H1 (cell line): ENCODE measurements at regions not wholly inside any gene's neighbourhood (a gene's known extent, or its start where the extent isn't known, plus 50 kb on each side); places are given as distances from the start of the nearest gene placed in this dataset.

Source experiments
- RNF2 ChIP-seq: fragments of 200-900, 300-1000 bp; sonication (generic); IDR thresholded peaks from 2 replicates; pipeline ENCODE4 v1.7.1; 2016; ENCODE audit warnings: borderline replicate concordance, low read depth, mild to moderate bottlenecking, antibody characterized with exemption, low read length; ENCODE audit not compliant: poor library complexity, severe bottlenecking; ENCODE audit errors: missing control alignments
- SIN3A ChIP-seq, 2 experiments: IDR thresholded peaks in 1 of 2; conservative IDR thresholded peaks in 1 of 2; 2 replicates each; pipeline ENCODE4 v1.6.1; 2011 to 2012; ENCODE audit warnings: low read length in 2 of 2, improper control_type of control experiment in 1 of 2, low read depth in 1 of 2, mild to moderate bottlenecking in 1 of 2
- TAF1 ChIP-seq: IDR thresholded peaks from 2 replicates; pipeline ENCODE4 v1.6.1; 2011; ENCODE audit warnings: mild to moderate bottlenecking, low read depth, low read length
- TF ChIP-seq, protein P1 (sequence below), 3 experiments: IDR thresholded peaks; 1 replicate in 2 of 3; 2 replicates in 1 of 3; pipeline versions ENCODE4 v1.5.1 to v1.6.1; 2011; ENCODE audit warnings: low read length in 3 of 3, mild to moderate bottlenecking in 3 of 3, inconsistent platforms in 2 of 3, low read depth in 1 of 3, moderate library complexity in 1 of 3; ENCODE audit not compliant: insufficient read depth in 1 of 3; ENCODE audit errors: control extremely low read depth in 1 of 3
- TF ChIP-seq, protein P2 (sequence below): fragments of 300-600 bp; sonication (generic); IDR thresholded peaks from 2 replicates; pipeline ENCODE4 v1.7.1; 2012; ENCODE audit warnings: low read length, moderate library complexity, mild to moderate bottlenecking, inconsistent platforms; ENCODE audit not compliant: insufficient replicate concordance
- TF ChIP-seq, protein P3 (sequence below): IDR thresholded peaks from 2 replicates; pipeline ENCODE4 v1.6.1; 2012; ENCODE audit warnings: inconsistent platforms

DNA sequence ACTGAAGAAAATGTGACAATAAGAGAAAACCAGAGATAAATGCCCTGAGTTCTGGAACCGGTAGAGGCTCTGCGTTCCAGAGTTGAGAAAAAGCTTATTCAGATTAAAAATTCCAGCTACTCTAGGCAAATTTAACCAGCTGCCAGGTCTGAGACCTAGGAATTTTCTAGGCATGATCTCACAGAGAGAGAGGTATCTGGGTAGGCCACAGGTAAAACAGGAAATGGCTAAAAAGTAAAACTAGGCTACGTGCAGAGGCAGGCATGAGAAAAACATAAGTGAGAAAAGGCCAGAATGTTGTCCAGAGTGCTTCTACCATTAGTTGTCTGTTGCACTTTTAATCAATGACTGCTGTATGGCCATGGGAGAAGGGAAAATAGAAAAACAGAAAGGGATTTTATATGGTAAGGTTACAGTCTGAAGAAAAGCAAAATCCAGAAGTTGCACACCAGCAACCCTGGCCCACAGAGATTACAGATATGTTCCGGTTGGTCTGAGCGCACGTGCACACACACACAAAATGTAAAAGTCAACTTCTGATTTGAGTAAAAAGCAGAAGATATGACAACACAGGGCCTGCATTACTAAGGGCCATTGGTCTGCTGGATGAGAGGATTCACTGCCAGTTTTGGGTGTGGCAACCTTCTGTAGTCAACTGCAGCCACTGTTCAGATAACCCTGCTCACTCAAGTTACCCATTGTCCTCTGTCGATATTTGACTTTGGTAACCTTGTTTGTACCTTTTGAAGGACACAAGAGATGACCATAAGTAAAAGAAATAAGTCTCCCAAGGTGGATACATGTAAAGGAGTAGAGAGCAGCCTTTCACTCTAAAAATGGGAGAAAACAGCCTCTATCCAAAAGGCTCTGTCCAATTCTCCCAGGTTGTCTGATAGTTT, 266.0 kb downstream of the DTWD2 start (continued):
- TF ChIP-seq, protein P1, sequence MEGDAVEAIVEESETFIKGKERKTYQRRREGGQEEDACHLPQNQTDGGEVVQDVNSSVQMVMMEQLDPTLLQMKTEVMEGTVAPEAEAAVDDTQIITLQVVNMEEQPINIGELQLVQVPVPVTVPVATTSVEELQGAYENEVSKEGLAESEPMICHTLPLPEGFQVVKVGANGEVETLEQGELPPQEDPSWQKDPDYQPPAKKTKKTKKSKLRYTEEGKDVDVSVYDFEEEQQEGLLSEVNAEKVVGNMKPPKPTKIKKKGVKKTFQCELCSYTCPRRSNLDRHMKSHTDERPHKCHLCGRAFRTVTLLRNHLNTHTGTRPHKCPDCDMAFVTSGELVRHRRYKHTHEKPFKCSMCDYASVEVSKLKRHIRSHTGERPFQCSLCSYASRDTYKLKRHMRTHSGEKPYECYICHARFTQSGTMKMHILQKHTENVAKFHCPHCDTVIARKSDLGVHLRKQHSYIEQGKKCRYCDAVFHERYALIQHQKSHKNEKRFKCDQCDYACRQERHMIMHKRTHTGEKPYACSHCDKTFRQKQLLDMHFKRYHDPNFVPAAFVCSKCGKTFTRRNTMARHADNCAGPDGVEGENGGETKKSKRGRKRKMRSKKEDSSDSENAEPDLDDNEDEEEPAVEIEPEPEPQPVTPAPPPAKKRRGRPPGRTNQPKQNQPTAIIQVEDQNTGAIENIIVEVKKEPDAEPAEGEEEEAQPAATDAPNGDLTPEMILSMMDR (IDR thresholded peaks at IDR 0.05; ENCODE audit: control extremely low read depth in 1 of 3, insufficient read depth in 1 of 3, low read depth in 1 of 3, low read length in 3 of 3) = no peak
- TF ChIP-seq TAF1 = no peak
- TF ChIP-seq, protein P2, sequence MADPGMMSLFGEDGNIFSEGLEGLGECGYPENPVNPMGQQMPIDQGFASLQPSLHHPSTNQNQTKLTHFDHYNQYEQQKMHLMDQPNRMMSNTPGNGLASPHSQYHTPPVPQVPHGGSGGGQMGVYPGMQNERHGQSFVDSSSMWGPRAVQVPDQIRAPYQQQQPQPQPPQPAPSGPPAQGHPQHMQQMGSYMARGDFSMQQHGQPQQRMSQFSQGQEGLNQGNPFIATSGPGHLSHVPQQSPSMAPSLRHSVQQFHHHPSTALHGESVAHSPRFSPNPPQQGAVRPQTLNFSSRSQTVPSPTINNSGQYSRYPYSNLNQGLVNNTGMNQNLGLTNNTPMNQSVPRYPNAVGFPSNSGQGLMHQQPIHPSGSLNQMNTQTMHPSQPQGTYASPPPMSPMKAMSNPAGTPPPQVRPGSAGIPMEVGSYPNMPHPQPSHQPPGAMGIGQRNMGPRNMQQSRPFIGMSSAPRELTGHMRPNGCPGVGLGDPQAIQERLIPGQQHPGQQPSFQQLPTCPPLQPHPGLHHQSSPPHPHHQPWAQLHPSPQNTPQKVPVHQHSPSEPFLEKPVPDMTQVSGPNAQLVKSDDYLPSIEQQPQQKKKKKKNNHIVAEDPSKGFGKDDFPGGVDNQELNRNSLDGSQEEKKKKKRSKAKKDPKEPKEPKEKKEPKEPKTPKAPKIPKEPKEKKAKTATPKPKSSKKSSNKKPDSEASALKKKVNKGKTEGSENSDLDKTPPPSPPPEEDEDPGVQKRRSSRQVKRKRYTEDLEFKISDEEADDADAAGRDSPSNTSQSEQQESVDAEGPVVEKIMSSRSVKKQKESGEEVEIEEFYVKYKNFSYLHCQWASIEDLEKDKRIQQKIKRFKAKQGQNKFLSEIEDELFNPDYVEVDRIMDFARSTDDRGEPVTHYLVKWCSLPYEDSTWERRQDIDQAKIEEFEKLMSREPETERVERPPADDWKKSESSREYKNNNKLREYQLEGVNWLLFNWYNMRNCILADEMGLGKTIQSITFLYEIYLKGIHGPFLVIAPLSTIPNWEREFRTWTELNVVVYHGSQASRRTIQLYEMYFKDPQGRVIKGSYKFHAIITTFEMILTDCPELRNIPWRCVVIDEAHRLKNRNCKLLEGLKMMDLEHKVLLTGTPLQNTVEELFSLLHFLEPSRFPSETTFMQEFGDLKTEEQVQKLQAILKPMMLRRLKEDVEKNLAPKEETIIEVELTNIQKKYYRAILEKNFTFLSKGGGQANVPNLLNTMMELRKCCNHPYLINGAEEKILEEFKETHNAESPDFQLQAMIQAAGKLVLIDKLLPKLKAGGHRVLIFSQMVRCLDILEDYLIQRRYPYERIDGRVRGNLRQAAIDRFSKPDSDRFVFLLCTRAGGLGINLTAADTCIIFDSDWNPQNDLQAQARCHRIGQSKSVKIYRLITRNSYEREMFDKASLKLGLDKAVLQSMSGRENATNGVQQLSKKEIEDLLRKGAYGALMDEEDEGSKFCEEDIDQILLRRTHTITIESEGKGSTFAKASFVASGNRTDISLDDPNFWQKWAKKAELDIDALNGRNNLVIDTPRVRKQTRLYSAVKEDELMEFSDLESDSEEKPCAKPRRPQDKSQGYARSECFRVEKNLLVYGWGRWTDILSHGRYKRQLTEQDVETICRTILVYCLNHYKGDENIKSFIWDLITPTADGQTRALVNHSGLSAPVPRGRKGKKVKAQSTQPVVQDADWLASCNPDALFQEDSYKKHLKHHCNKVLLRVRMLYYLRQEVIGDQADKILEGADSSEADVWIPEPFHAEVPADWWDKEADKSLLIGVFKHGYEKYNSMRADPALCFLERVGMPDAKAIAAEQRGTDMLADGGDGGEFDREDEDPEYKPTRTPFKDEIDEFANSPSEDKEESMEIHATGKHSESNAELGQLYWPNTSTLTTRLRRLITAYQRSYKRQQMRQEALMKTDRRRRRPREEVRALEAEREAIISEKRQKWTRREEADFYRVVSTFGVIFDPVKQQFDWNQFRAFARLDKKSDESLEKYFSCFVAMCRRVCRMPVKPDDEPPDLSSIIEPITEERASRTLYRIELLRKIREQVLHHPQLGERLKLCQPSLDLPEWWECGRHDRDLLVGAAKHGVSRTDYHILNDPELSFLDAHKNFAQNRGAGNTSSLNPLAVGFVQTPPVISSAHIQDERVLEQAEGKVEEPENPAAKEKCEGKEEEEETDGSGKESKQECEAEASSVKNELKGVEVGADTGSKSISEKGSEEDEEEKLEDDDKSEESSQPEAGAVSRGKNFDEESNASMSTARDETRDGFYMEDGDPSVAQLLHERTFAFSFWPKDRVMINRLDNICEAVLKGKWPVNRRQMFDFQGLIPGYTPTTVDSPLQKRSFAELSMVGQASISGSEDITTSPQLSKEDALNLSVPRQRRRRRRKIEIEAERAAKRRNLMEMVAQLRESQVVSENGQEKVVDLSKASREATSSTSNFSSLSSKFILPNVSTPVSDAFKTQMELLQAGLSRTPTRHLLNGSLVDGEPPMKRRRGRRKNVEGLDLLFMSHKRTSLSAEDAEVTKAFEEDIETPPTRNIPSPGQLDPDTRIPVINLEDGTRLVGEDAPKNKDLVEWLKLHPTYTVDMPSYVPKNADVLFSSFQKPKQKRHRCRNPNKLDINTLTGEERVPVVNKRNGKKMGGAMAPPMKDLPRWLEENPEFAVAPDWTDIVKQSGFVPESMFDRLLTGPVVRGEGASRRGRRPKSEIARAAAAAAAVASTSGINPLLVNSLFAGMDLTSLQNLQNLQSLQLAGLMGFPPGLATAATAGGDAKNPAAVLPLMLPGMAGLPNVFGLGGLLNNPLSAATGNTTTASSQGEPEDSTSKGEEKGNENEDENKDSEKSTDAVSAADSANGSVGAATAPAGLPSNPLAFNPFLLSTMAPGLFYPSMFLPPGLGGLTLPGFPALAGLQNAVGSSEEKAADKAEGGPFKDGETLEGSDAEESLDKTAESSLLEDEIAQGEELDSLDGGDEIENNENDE = no peak
- no peak for TF ChIP-seq RNF2
- no peak for TF ChIP-seq SIN3A (conservative IDR thresholded peaks at IDR 0.05 in 1 of 2, IDR thresholded peaks at IDR 0.05 in 1 of 2; ENCODE audit: low read depth in 1 of 2, low read length in 2 of 2)
- TF ChIP-seq, protein P3, sequence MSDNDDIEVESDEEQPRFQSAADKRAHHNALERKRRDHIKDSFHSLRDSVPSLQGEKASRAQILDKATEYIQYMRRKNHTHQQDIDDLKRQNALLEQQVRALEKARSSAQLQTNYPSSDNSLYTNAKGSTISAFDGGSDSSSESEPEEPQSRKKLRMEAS = no peak
